Loucy (cell line): ENCODE measurements at regions not wholly inside any gene's neighbourhood (a gene's known extent, or its start where the extent isn't known, plus 50 kb on each side); places are given as distances from the start of the nearest gene placed in this dataset.

Experiments
- H2AFZ ChIP-seq: fragments of 200-600 bp; sonication (generic); 2 replicates; pipeline ENCODE4 v1.6.0; 2016; ENCODE audit warnings: antibody characterized with exemption, mild to moderate bottlenecking, low read length, moderate library complexity
- H3F3A ChIP-seq: fragments of 200-600 bp; 2 replicates; pipeline ENCODE4 v1.6.0; 2016; ENCODE audit warnings: antibody characterized with exemption, low read depth, mild to moderate bottlenecking
- H3K27me3 ChIP-seq: fragments of 200-600 bp; sonication (generic); 2 replicates; pipeline ENCODE4 v1.6.1; 2014; ENCODE audit warnings: low read length, mild to moderate bottlenecking; ENCODE audit not compliant: insufficient read depth, poor library complexity, severe bottlenecking
- H3K36me3 ChIP-seq: fragments of 200-600 bp; sonication (generic); 2 replicates; pipeline ENCODE4 v1.6.1; 2016; ENCODE audit warnings: low read length; ENCODE audit not compliant: insufficient read depth
- H3K4me1 ChIP-seq: fragments of 200-600 bp; sonication (generic); 2 replicates; pipeline ENCODE4 v1.5.1; 2014; ENCODE audit warnings: low read length, mild to moderate bottlenecking; ENCODE audit not compliant: insufficient read depth, poor library complexity, severe bottlenecking
- H3K4me2 ChIP-seq: fragments of 200-600 bp; sonication (generic); 2 replicates; pipeline ENCODE4 v1.6.0; 2014; ENCODE audit warnings: antibody characterized with exemption, low read length, low read depth, mild to moderate bottlenecking; ENCODE audit not compliant: poor library complexity, severe bottlenecking
- H3K4me3 ChIP-seq: fragments of 200-600 bp; sonication (generic); 2 replicates; pipeline ENCODE4 v1.5.1; 2014; ENCODE audit warnings: low read length, mild to moderate bottlenecking, mixed read lengths; ENCODE audit not compliant: poor library complexity, severe bottlenecking
- H3K79me2 ChIP-seq: fragments of 200-600 bp; sonication (generic); 2 replicates; pipeline ENCODE4 v1.6.1; 2014; ENCODE audit warnings: low read length; ENCODE audit not compliant: insufficient read depth
- H3K9ac ChIP-seq: fragments of 200-600 bp; sonication (generic); 2 replicates; pipeline ENCODE4 v1.6.0; 2014; ENCODE audit warnings: mild to moderate bottlenecking, low read depth, low read length, moderate library complexity; ENCODE audit not compliant: poor library complexity, severe bottlenecking
- H3K9me2 ChIP-seq: fragments of 200-600 bp; sonication (generic); replicated peaks from 2 replicates; pipeline ENCODE4 v1.6.1; 2016; ENCODE audit warnings: low read depth, low read length, mixed read lengths
- H3K9me3 ChIP-seq: fragments of 200-600 bp; sonication (generic); 2 replicates; pipeline ENCODE4 v1.6.1; 2014; ENCODE audit warnings: mild to moderate bottlenecking, antibody characterized with exemption, low read length, low read depth; ENCODE audit not compliant: insufficient read depth
- H4K20me1 ChIP-seq: fragments of 200-600 bp; sonication (generic); 2 replicates; pipeline ENCODE4 v1.6.0; 2014; ENCODE audit warnings: antibody characterized with exemption, low read length, mild to moderate bottlenecking; ENCODE audit not compliant: insufficient read depth, poor library complexity, severe bottlenecking
- CTCF ChIP-seq: fragments of 200-600 bp; sonication (generic); conservative IDR thresholded peaks from 2 replicates; pipeline ENCODE4 v1.5.1; 2014; ENCODE audit warnings: mild to moderate bottlenecking, antibody characterized with exemption, low read length
- EZH2phosphoT487 ChIP-seq: fragments of 200-600 bp; IDR thresholded peaks from 2 replicates; pipeline ENCODE4 v1.6.1; 2018; ENCODE audit warnings: antibody characterized with exemption, mild to moderate bottlenecking, moderate library complexity, borderline replicate concordance

GRCh38 chr9:21686738-21687137 lies 115.7 kb upstream of the MTAP start:
- Histone ChIP-seq H3F3A (no peaks in the 10 kb centered on the region), H2AFZ (no peak overlapping the region), H3K4me3 (no peak overlapping the region), H3K9ac (no peak overlapping the region), H3K9me3 (no peaks in the 10 kb centered on the region), H3K4me1 (no peaks in the 10 kb centered on the region), H3K36me3 (no peaks in the 10 kb centered on the region), H3K4me2 (no peak overlapping the region), H4K20me1 (no peaks in the 10 kb centered on the region), H3K9me2 (no peaks in the 10 kb centered on the region), H3K79me2 (no peaks in the 10 kb centered on the region), H3K27me3 (no peaks in the 10 kb centered on the region)
- TF ChIP-seq CTCF (no peak), EZH2phosphoT487 (no peak)

GRCh38 chr9:21687351-21687750 lies 115.1 kb upstream of the MTAP start:
- Histone ChIP-seq H3K4me3 (no peak overlapping the region), H3K9me3 (no peaks in the 10 kb centered on the region), H3F3A (no peaks in the 10 kb centered on the region), H3K4me1 (no peaks in the 10 kb centered on the region), H3K4me2 (no peak overlapping the region), H3K36me3 (no peaks in the 10 kb centered on the region), H3K9ac (no peak overlapping the region), H4K20me1 (no peaks in the 10 kb centered on the region), H3K79me2 (no peaks in the 10 kb centered on the region), H3K9me2 (no peaks in the 10 kb centered on the region), H3K27me3 (no peaks in the 10 kb centered on the region), H2AFZ (no peak overlapping the region)
- TF ChIP-seq EZH2phosphoT487: no peak
- no peak for TF ChIP-seq CTCF

DNA sequence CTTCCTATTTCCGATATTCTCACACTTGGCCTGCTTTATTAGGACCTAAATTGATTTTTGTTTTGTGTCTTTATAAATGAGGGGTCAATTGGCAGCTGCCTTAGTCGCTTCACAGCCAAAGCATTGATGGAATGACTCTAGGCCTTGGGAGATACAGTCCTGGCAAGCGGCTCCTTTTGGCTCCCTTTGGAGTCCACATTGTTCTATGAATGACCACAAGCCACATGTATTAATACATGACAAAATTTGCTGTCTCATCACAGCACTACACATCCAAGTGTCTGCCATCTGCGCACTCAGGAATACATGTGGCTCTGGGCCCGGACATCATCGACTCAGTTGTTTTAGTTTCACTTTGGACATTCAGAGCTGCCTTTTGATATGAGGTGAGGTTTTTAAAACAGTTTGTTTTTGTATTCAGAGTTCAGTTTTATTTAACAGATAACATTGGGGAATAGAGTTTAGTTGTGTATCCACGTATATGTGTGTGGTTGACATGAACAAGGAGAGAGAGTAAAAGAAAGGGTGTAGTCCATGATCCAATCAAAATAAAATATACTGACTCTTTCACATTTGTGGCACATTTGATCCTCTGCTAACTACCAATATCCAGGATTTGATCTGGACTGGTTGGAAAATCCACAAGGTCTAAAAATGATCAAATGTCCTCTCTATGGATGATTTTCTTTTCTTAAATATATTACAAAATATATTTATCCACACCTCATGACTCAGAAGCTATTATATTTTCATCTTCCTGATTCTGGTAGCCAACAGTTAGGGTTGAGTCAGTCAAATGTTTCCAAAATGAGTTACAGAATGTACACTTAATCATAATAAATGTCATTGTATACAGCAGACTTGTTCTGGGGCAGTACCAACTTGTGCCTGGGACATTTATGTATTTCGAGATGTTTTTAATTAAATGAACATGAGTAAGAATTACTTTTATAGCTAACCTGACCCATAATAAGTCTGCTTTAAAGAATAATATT lies 114.0 kb upstream of the MTAP start:
- H3K36me3 ChIP-seq: no peaks in the 10 kb centered on the region
- H3K79me2 ChIP-seq: no peaks in the 10 kb centered on the region
- H3K4me2 ChIP-seq: no peak overlapping the region
- H3K9ac ChIP-seq: no peak overlapping the region
- no peaks in the 10 kb centered on the region for H3K4me1 ChIP-seq
- no peak overlapping the region for H3K4me3 ChIP-seq
- H3K27me3 ChIP-seq: no peaks in the 10 kb centered on the region
- no peaks in the 10 kb centered on the region for H3K9me3 ChIP-seq
- H3F3A ChIP-seq: no peaks in the 10 kb centered on the region
- no peaks in the 10 kb centered on the region for H3K9me2 ChIP-seq
- TF ChIP-seq CTCF (no peak), EZH2phosphoT487 (no peak)
- H2AFZ ChIP-seq: no peak overlapping the region
- no peaks in the 10 kb centered on the region for H4K20me1 ChIP-seq
